Breast epithelium (tissue), 4 donors: ENCODE measurements at regions not wholly inside any gene's neighbourhood (a gene's known extent, or its start where the extent isn't known, plus 50 kb on each side); places are given as distances from the start of the nearest gene placed in this dataset.

Source experiments
- DNase-seq, 2 donors: peaks; one replicate each; pipeline ENCODE4 v3.0.0-alpha.2; 2019; ENCODE audit warnings: low spot score in 2 of 2
- H3K27ac ChIP-seq, 2 donors: fragments of 200-600 bp; sonication (generic) in 1 of 2; one replicate each; pipeline ENCODE4 v1.5.1; 2016 to 2019; ENCODE audit warnings: mild to moderate bottlenecking in 1 of 2
- H3K27me3 ChIP-seq, 2 donors: fragments of 200-600 bp; sonication (generic) in 1 of 2; one replicate each; pipeline versions ENCODE4 v1.5.1 to v1.6.0; 2017 to 2019; ENCODE audit warnings: control low read depth in 1 of 2, mild to moderate bottlenecking in 1 of 2
- H3K36me3 ChIP-seq: fragments of 200-600 bp; one replicate; pipeline ENCODE4 v1.5.1; 2019
- H3K4me1 ChIP-seq, 2 donors: fragments of 200-600 bp; sonication (generic); one replicate each; pipeline ENCODE4 v1.5.1; 2016 to 2019; ENCODE audit warnings: control low read depth in 1 of 2
- H3K4me3 ChIP-seq, 3 donors: fragments of 200-600 bp; sonication (generic); 1 replicate in 2 of 3; 2 replicates in 1 of 3; pipeline ENCODE4 v1.5.1; 2016 to 2019; ENCODE audit warnings: mild to moderate bottlenecking in 3 of 3, moderate library complexity in 2 of 3
- H3K9me3 ChIP-seq, 2 donors: fragments of 200-600 bp; sonication (generic) in 1 of 2; one replicate each; pipeline ENCODE4 v1.5.1; 2016 to 2019; ENCODE audit warnings: control low read depth in 1 of 2
- POLR2A ChIP-seq: fragments of 450-650 bp; IDR thresholded peaks from one replicate; pipeline ENCODE4 v1.6.1; 2016; ENCODE audit warnings: antibody characterized with exemption, mild to moderate bottlenecking, moderate library complexity
- POLR2AphosphoS5 ChIP-seq, 3 donors: sonication (generic); formaldehyde crosslinking; IDR thresholded peaks; one replicate each; pipeline ENCODE4 v1.6.1; 2017; ENCODE audit warnings: antibody characterized with exemption in 3 of 3
- intact Hi-C: fragments of 100-400 bp; cut with DNase I; formaldehyde crosslinking; loops from one replicate; pipeline ENCODE4 v1.15.1; 2023; ENCODE audit warnings: low total_unique reads
- TF ChIP-seq, protein P1 (sequence below), 3 donors: fragments of 450-650 bp; IDR thresholded peaks; one replicate each; pipeline ENCODE4 v1.5.1; 2016 to 2017; ENCODE audit warnings: antibody characterized with exemption in 3 of 3, mild to moderate bottlenecking in 3 of 3, moderate library complexity in 3 of 3

GRCh38 chr21:35933466-35933865 lies 126.9 kb downstream of the SETD4 start:
- H3K4me3 ChIP-seq, result no peak overlapping the region
- no peaks in the 10 kb centered on the region for H3K36me3 ChIP-seq
- no peak for TF ChIP-seq POLR2A
- TF ChIP-seq POLR2AphosphoS5 (IDR thresholded peaks at IDR 0.05), result no peak
- TF ChIP-seq, protein P1, sequence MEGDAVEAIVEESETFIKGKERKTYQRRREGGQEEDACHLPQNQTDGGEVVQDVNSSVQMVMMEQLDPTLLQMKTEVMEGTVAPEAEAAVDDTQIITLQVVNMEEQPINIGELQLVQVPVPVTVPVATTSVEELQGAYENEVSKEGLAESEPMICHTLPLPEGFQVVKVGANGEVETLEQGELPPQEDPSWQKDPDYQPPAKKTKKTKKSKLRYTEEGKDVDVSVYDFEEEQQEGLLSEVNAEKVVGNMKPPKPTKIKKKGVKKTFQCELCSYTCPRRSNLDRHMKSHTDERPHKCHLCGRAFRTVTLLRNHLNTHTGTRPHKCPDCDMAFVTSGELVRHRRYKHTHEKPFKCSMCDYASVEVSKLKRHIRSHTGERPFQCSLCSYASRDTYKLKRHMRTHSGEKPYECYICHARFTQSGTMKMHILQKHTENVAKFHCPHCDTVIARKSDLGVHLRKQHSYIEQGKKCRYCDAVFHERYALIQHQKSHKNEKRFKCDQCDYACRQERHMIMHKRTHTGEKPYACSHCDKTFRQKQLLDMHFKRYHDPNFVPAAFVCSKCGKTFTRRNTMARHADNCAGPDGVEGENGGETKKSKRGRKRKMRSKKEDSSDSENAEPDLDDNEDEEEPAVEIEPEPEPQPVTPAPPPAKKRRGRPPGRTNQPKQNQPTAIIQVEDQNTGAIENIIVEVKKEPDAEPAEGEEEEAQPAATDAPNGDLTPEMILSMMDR (IDR thresholded peaks at IDR 0.05), result no peak
- H3K9me3 ChIP-seq, result no peaks in the 10 kb centered on the region
- intact Hi-C loops, result loop anchor here (2.0 kb wide), 1 partner anchor 33 kb away; no protein-coding TSS in a partner anchor
- H3K4me1 ChIP-seq, result peaks cover 2 to 3% of the 10 kb centered on the region in 2 donors
- H3K27me3 ChIP-seq, result no peaks in the 10 kb centered on the region
- DNase-seq, result no peak
- no peak overlapping the region for H3K27ac ChIP-seq

GRCh38 chr21:35932232-35932911 lies 128.0 kb downstream of the SETD4 start:
- TF ChIP-seq, protein P1 (IDR thresholded peaks at IDR 0.05), result no peak
- TF ChIP-seq POLR2A (no peak), POLR2AphosphoS5 (IDR thresholded peaks at IDR 0.05) (peak in 1 of 3 donors; percentile 25)
- Histone ChIP-seq H3K27me3 (no peaks in the 10 kb centered on the region), H3K36me3 (no peaks in the 10 kb centered on the region), H3K27ac (peak overlapping the region; percentile 40 to 69), H3K4me1 (peaks cover 2 to 3% of the 10 kb centered on the region in 2 donors), H3K4me3 (no peak overlapping the region), H3K9me3 (no peaks in the 10 kb centered on the region)
- DNase-seq, result peak in 1 of 2 donors; percentile 38
- intact Hi-C loops, result loop anchor here (2.0 kb wide), 1 partner anchor 34 kb away; no protein-coding TSS in a partner anchor

GRCh38 chr21:35929901-35930300 lies 130.4 kb downstream of the SETD4 start:
- no peak for DNase-seq

DNA sequence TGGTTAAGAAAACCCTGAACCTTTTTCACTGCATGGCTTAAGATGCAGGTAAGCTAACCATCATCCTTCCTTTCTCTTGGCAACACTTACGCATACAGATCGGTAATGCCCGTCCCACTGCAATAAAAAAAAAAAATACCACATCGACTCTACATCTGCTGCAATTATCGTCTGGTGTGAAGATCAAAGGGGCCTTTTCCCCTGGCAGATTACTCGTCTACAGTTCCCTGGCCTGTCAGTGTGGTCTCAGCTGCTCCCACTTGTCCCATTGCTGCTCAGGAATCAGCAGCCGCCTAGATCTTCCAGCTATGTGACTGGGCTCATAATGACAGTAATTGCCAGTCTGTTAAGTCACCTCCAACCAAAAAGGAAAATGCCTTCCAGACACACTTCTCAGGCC lies 133.1 kb downstream of the SETD4 start:
- intact Hi-C loops, result no loop called here
- DNase-seq, result no peak
- no peak overlapping the region for H3K27ac ChIP-seq
- no peak overlapping the region for H3K4me3 ChIP-seq
- H3K36me3 ChIP-seq, result no peaks in the 10 kb centered on the region
- no peaks in the 10 kb centered on the region for H3K9me3 ChIP-seq
- no peaks in the 10 kb centered on the region for H3K4me1 ChIP-seq
- TF ChIP-seq POLR2A, result no peak
- TF ChIP-seq POLR2AphosphoS5 (IDR thresholded peaks at IDR 0.05), result no peak
- TF ChIP-seq, protein P1 (IDR thresholded peaks at IDR 0.05), result no peak
- H3K27me3 ChIP-seq, result no peaks in the 10 kb centered on the region

More at GRCh38 chr21:35929901-35930300, 130.4 kb downstream of the SETD4 start:
- no peaks in the 10 kb centered on the region for H3K27me3 ChIP-seq
- intact Hi-C loops, result no loop called here
- TF ChIP-seq, protein P1 (IDR thresholded peaks at IDR 0.05), result no peak
- no peak for TF ChIP-seq POLR2A
- TF ChIP-seq POLR2AphosphoS5 (IDR thresholded peaks at IDR 0.05), result no peak
- H3K27ac ChIP-seq, result no peak overlapping the region
- H3K4me1 ChIP-seq, result peaks cover 2 to 3% of the 10 kb centered on the region in 2 donors
- H3K36me3 ChIP-seq, result no peaks in the 10 kb centered on the region
- H3K4me3 ChIP-seq, result no peak overlapping the region
- H3K9me3 ChIP-seq, result no peaks in the 10 kb centered on the region

GRCh38 chr21:35926003-35926740 lies 134.2 kb downstream of the SETD4 start:
- no peaks in the 10 kb centered on the region for H3K36me3 ChIP-seq
- intact Hi-C loops, result no loop called here
- DNase-seq, result no peak
- TF ChIP-seq POLR2AphosphoS5 (IDR thresholded peaks at IDR 0.05), result no peak
- TF ChIP-seq, protein P1 (IDR thresholded peaks at IDR 0.05), result no peak
- TF ChIP-seq POLR2A, result no peak
- H3K27ac ChIP-seq, result no peak overlapping the region
- H3K4me3 ChIP-seq, result no peak overlapping the region
- H3K4me1 ChIP-seq, result no peaks in the 10 kb centered on the region
- H3K9me3 ChIP-seq, result no peaks in the 10 kb centered on the region
- H3K27me3 ChIP-seq, result no peaks in the 10 kb centered on the region
